Ovary (tissue), 3 donors: ENCODE measurements at regions not wholly inside any gene's neighbourhood (a gene's known extent, or its start where the extent isn't known, plus 50 kb on each side); places are given as distances from the start of the nearest gene placed in this dataset.

Experiments
- POLR2A ChIP-seq: fragments of 450-650 bp; IDR thresholded peaks from one replicate; pipeline ENCODE4 v1.6.1; 2017; ENCODE audit warnings: antibody characterized with exemption, mild to moderate bottlenecking, moderate library complexity
- TF ChIP-seq, protein P1 (sequence below), 3 donors: fragments of 450-650 bp in 2 of 3; fragments of 200-600 bp in 1 of 3; IDR thresholded peaks; one replicate each; pipeline versions ENCODE4 v1.5.1 to v1.8.0; 2016 to 2022; ENCODE audit warnings: antibody characterized with exemption in 3 of 3, mild to moderate bottlenecking in 1 of 3
- donor health status: DM: no; HTN: no; CAD: no.

DNA sequence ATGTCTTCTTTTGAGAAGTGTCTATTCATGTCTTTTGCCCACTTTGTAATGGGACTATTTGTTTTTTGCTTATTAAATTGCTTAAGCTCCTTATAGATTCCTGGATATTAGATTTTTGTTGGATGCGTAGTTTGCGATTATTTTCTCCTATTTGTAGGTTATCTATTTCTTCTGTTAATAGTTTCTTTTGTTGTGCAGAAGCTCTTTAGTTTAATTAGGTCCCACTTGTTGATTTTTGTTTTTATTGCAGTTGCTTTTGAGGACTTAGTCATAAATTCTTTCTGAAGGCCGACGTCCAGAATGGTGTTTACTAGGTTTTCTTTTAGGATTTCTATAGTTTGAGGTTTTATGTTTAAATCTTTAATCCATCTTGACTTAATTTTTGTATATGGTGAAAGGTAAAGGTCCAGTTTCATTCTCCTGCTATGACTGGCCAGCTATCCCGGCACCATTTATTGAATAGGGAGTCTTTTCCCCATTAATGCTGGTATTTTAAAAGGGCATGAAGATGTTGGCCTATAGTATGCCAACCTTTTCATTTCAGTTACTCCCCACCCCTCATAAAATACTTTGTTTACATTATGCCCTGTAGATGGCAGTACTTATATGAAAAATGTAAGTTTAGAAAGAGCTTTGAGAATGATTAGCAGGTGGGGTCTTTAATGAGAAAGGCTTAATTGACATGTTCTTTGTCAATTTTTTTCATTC lies 62.9 kb upstream of the PSMA6 start:
- no peak for TF ChIP-seq POLR2A
- TF ChIP-seq, protein P1, sequence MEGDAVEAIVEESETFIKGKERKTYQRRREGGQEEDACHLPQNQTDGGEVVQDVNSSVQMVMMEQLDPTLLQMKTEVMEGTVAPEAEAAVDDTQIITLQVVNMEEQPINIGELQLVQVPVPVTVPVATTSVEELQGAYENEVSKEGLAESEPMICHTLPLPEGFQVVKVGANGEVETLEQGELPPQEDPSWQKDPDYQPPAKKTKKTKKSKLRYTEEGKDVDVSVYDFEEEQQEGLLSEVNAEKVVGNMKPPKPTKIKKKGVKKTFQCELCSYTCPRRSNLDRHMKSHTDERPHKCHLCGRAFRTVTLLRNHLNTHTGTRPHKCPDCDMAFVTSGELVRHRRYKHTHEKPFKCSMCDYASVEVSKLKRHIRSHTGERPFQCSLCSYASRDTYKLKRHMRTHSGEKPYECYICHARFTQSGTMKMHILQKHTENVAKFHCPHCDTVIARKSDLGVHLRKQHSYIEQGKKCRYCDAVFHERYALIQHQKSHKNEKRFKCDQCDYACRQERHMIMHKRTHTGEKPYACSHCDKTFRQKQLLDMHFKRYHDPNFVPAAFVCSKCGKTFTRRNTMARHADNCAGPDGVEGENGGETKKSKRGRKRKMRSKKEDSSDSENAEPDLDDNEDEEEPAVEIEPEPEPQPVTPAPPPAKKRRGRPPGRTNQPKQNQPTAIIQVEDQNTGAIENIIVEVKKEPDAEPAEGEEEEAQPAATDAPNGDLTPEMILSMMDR (IDR thresholded peaks at IDR 0.05), result no peak
